ENCODE measurements at regions not wholly inside any gene's neighbourhood (a gene's known extent, or its start where the extent isn't known, plus 50 kb on each side); places are given as distances from the start of the nearest gene placed in this dataset.

DNA sequence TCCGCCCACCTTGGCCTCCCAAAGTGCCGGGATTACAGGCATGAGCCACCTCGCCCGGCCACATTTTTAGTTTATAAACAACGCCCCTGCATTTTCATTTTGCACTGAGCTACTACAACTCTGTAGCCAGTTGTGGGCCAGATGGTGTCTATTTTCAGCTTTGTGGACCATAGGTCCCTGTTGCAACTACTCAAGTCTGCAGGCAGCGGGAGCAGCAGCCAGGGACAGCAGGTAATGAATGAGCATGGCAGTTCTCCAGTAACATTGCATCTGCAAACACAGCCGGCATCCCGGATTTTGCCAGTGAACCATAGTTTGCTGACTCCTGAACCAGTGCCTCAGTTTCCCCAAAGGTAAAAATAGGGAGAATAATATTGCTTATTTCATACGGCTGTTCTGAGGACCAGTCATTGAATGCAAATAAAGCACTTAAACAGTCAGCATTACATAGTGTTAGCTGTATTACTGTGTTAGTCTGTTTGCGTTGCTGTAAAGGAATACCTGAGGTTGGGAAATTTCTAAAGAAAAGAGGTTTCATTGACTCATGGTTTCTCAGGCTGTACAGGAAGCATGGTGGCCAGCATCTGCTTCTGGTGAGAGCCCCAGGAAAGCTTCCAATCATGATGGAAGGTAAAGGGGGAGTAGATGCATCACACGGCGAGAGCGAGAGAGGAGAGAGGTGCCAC, 65.5 kb upstream of the SLC45A1 start:
- intact Hi-C loops (cut with micrococcal nuclease; ENCODE audit: unreplicated experiment), result loop anchor here (10.0 kb wide), 1 partner anchor 62 kb away; the partner anchor contains the start of gene SLC45A1
- CTCF ChIA-PET, result no interaction called here
- Mint-ChIP-seq H3K4me3 (ENCODE audit: low read depth, unreplicated experiment) (no peak overlapping the region), H3K36me3 (ENCODE audit: insufficient read depth, unreplicated experiment) (peaks cover 4% of the 10 kb centered on the region), H3K9me3 (ENCODE audit: low read depth, unreplicated experiment) (peaks cover 3% of the 10 kb centered on the region), H3K27ac (ENCODE audit: unreplicated experiment) (no peak overlapping the region), H3K27me3 (ENCODE audit: unreplicated experiment) (no peaks in the 10 kb centered on the region), H3K4me1 (ENCODE audit: low read depth, unreplicated experiment) (peaks cover 5% of the 10 kb centered on the region)
- TF ChIP-seq, protein P1, sequence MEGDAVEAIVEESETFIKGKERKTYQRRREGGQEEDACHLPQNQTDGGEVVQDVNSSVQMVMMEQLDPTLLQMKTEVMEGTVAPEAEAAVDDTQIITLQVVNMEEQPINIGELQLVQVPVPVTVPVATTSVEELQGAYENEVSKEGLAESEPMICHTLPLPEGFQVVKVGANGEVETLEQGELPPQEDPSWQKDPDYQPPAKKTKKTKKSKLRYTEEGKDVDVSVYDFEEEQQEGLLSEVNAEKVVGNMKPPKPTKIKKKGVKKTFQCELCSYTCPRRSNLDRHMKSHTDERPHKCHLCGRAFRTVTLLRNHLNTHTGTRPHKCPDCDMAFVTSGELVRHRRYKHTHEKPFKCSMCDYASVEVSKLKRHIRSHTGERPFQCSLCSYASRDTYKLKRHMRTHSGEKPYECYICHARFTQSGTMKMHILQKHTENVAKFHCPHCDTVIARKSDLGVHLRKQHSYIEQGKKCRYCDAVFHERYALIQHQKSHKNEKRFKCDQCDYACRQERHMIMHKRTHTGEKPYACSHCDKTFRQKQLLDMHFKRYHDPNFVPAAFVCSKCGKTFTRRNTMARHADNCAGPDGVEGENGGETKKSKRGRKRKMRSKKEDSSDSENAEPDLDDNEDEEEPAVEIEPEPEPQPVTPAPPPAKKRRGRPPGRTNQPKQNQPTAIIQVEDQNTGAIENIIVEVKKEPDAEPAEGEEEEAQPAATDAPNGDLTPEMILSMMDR (IDR thresholded peaks at IDR 0.05; ENCODE audit: unreplicated experiment), result no peak
- no TSS peak for BruUV-seq (replicated peaks)
- no peak for DNase-seq

DNA sequence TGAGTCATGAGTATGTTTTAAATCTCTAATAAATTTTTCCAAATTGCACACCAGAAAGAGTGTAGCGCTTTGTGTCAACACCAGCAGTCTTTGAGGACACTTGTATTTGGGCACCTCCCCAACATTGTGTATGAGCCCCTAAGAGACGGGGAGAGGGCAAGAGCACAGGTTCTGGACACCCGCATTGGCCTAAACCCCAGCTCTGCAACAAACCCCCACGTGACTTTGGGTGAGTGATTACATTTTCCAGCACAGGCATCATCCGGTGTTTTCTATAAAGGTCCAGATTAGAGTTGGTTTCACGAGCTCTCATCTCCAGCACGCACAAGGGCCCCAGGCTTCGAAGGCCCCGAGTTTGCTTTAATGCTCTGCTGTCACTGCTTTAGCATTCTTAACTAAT, 66.3 kb upstream of the SLC45A1 start:
- TF ChIP-seq, protein P1 (IDR thresholded peaks at IDR 0.05; ENCODE audit: unreplicated experiment), result no peak
- H3K9me3 Mint-ChIP-seq (ENCODE audit: low read depth, unreplicated experiment), result peaks cover 3% of the 10 kb centered on the region
- no TSS peak for BruUV-seq (replicated peaks)
- H3K36me3 Mint-ChIP-seq (ENCODE audit: insufficient read depth, unreplicated experiment), result no peaks in the 10 kb centered on the region
- H3K4me3 Mint-ChIP-seq (ENCODE audit: low read depth, unreplicated experiment), result no peak overlapping the region
- no peak for DNase-seq
- intact Hi-C loops (cut with micrococcal nuclease; ENCODE audit: unreplicated experiment), result loop anchor here (10.0 kb wide), 1 partner anchor 63 kb away; the partner anchor contains the start of gene SLC45A1
- no peaks in the 10 kb centered on the region for H3K27me3 Mint-ChIP-seq (ENCODE audit: unreplicated experiment)
- CTCF ChIA-PET, result no interaction called here
- no peak overlapping the region for H3K27ac Mint-ChIP-seq (ENCODE audit: unreplicated experiment)
- H3K4me1 Mint-ChIP-seq (ENCODE audit: low read depth, unreplicated experiment), result no peaks in the 10 kb centered on the region

DNA sequence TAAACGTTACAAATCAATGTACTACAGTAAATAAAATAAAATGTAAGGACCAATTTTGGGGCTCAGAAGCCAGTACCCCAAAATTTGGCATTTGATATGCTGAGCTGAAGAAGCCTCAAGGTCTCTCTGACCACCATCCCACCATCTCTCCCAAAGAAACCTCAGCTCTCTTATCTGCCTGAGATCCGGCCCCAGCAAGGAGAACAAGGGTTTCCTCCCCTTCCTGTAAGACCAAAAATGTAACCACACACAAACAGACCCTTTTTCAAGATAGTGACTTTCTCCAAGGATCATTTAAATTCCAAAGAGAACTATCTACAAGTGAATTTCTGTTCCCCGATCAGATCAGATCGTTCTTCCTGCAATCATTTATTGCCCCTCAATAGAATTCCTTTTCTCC, 68.1 kb upstream of the SLC45A1 start:
- H3K27me3 Mint-ChIP-seq (ENCODE audit: unreplicated experiment), result no peaks in the 10 kb centered on the region
- no peaks in the 10 kb centered on the region for H3K36me3 Mint-ChIP-seq (ENCODE audit: insufficient read depth, unreplicated experiment)
- H3K27ac Mint-ChIP-seq (ENCODE audit: unreplicated experiment), result no peak overlapping the region
- H3K4me3 Mint-ChIP-seq (ENCODE audit: low read depth, unreplicated experiment), result no peak overlapping the region
- TF ChIP-seq, protein P1 (IDR thresholded peaks at IDR 0.05; ENCODE audit: unreplicated experiment), result no peak
- no peaks in the 10 kb centered on the region for H3K9me3 Mint-ChIP-seq (ENCODE audit: low read depth, unreplicated experiment)
- CTCF ChIA-PET, result no interaction called here
- no TSS peak for BruUV-seq (replicated peaks)
- DNase-seq, result no peak
- no peaks in the 10 kb centered on the region for H3K4me1 Mint-ChIP-seq (ENCODE audit: low read depth, unreplicated experiment)
- intact Hi-C loops (cut with micrococcal nuclease; ENCODE audit: unreplicated experiment), result loop anchor here (10.0 kb wide), 1 partner anchor 65 kb away; the partner anchor contains the start of gene SLC45A1

DNA sequence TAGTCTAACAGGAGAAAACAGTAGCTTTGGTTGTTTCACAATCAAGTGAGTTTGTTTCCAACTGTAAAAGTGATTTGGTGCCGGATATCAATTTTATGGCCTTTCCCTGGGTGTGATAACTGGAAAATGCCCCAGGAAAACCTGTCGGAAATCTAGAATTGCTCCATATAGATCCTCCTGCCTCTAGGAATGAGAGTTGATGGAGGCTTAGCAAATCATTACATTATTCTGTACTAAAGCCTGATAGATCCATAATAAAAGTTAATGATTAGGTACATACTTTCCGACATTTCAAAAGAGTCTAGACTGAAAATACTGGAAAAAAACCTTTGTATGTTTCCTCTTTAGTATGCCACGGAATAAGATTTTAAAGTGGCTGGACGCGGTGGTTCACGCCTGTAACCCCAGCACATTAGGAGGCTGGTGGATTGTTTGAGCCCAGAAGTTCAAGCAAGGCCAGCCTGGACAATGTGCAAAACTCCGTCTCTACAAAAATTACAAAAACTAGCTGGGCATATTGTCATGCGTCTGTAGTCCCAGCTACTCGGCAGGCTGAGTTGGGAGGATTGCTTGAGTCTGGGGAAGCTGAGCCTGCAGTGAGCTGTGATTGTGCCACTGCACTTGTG, 70.0 kb upstream of the SLC45A1 start:
- H3K27me3 Mint-ChIP-seq (ENCODE audit: unreplicated experiment), result no peaks in the 10 kb centered on the region
- H3K36me3 Mint-ChIP-seq (ENCODE audit: insufficient read depth, unreplicated experiment), result no peaks in the 10 kb centered on the region
- no peaks in the 10 kb centered on the region for H3K9me3 Mint-ChIP-seq (ENCODE audit: low read depth, unreplicated experiment)
- DNase-seq, result no peak
- intact Hi-C loops (cut with micrococcal nuclease; ENCODE audit: unreplicated experiment), result no loop called here
- no peak overlapping the region for H3K27ac Mint-ChIP-seq (ENCODE audit: unreplicated experiment)
- CTCF ChIA-PET, result no interaction called here
- H3K4me3 Mint-ChIP-seq (ENCODE audit: low read depth, unreplicated experiment), result no peak overlapping the region
- TF ChIP-seq, protein P1 (IDR thresholded peaks at IDR 0.05; ENCODE audit: unreplicated experiment), result no peak
- BruUV-seq (replicated peaks), result no TSS peak
- H3K4me1 Mint-ChIP-seq (ENCODE audit: low read depth, unreplicated experiment), result no peaks in the 10 kb centered on the region

Measured in Calu3 (cell line).